ENCODE measurements at regions not wholly inside any gene's neighbourhood (a gene's known extent, or its start where the extent isn't known, plus 50 kb on each side); places are given as distances from the start of the nearest gene placed in this dataset.

GRCh38 chr3:178201714-178202113 is 334.5 kb upstream of the KCNMB2 start:
- Histone ChIP-seq H3K9me3 (ENCODE audit: insufficient read depth, low read depth, low read length) (no peaks in the 10 kb centered on the region), H3K9ac (ENCODE audit: low read depth, low read length, poor library complexity, severe bottlenecking) (no peak overlapping the region), H3K79me2 (ENCODE audit: insufficient read depth, low read length) (no peaks in the 10 kb centered on the region), H3K4me2 (ENCODE audit: low read depth, low read length, poor library complexity, severe bottlenecking) (no peak overlapping the region), H4K20me1 (ENCODE audit: insufficient read depth, low read length, poor library complexity, severe bottlenecking) (no peaks in the 10 kb centered on the region), H3K4me1 (ENCODE audit: insufficient read depth, low read length, poor library complexity, severe bottlenecking) (no peaks in the 10 kb centered on the region), H3F3A (ENCODE audit: low read depth) (no peaks in the 10 kb centered on the region), H3K27me3 (ENCODE audit: insufficient read depth, low read length, poor library complexity, severe bottlenecking) (no peaks in the 10 kb centered on the region), H3K9me2 (replicated peaks; ENCODE audit: low read depth, low read length) (no peaks in the 10 kb centered on the region), H2AFZ (ENCODE audit: low read length) (no peak overlapping the region), H3K36me3 (ENCODE audit: insufficient read depth, low read length) (no peaks in the 10 kb centered on the region), H3K4me3 (ENCODE audit: low read length, poor library complexity, severe bottlenecking) (no peak overlapping the region)
- no peak for TF ChIP-seq EZH2phosphoT487 (IDR thresholded peaks at IDR 0.05; ENCODE audit: borderline replicate concordance)
- TF ChIP-seq CTCF (conservative IDR thresholded peaks at IDR 0.05; ENCODE audit: low read length): no peak

GRCh38 chr3:178202194-178202593 is 334.0 kb upstream of the KCNMB2 start:
- H3K27me3 ChIP-seq (ENCODE audit: insufficient read depth, low read length, poor library complexity, severe bottlenecking): no peaks in the 10 kb centered on the region
- H3K9me3 ChIP-seq (ENCODE audit: insufficient read depth, low read depth, low read length): no peaks in the 10 kb centered on the region
- no peak overlapping the region for H2AFZ ChIP-seq (ENCODE audit: low read length)
- H4K20me1 ChIP-seq (ENCODE audit: insufficient read depth, low read length, poor library complexity, severe bottlenecking): no peaks in the 10 kb centered on the region
- H3K36me3 ChIP-seq (ENCODE audit: insufficient read depth, low read length): no peaks in the 10 kb centered on the region
- TF ChIP-seq EZH2phosphoT487 (IDR thresholded peaks at IDR 0.05; ENCODE audit: borderline replicate concordance) (no peak), CTCF (conservative IDR thresholded peaks at IDR 0.05; ENCODE audit: low read length) (no peak)
- no peaks in the 10 kb centered on the region for H3K4me1 ChIP-seq (ENCODE audit: insufficient read depth, low read length, poor library complexity, severe bottlenecking)
- no peak overlapping the region for H3K4me3 ChIP-seq (ENCODE audit: low read length, poor library complexity, severe bottlenecking)
- H3K9ac ChIP-seq (ENCODE audit: low read depth, low read length, poor library complexity, severe bottlenecking): no peak overlapping the region
- H3K9me2 ChIP-seq (replicated peaks; ENCODE audit: low read depth, low read length): no peaks in the 10 kb centered on the region
- H3K79me2 ChIP-seq (ENCODE audit: insufficient read depth, low read length): no peaks in the 10 kb centered on the region
- no peaks in the 10 kb centered on the region for H3F3A ChIP-seq (ENCODE audit: low read depth)
- H3K4me2 ChIP-seq (ENCODE audit: low read depth, low read length, poor library complexity, severe bottlenecking): no peak overlapping the region

- no peaks in the 10 kb centered on the region for H4K20me1 ChIP-seq (ENCODE audit: insufficient read depth, low read length, poor library complexity, severe bottlenecking)
- H3K9me2 ChIP-seq (replicated peaks; ENCODE audit: low read depth, low read length): no peaks in the 10 kb centered on the region
- H3K4me1 ChIP-seq (ENCODE audit: insufficient read depth, low read length, poor library complexity, severe bottlenecking): no peaks in the 10 kb centered on the region
- TF ChIP-seq EZH2phosphoT487 (IDR thresholded peaks at IDR 0.05; ENCODE audit: borderline replicate concordance) (no peak), CTCF (conservative IDR thresholded peaks at IDR 0.05; ENCODE audit: low read length) (no peak)
- no peak overlapping the region for H2AFZ ChIP-seq (ENCODE audit: low read length)
- no peak overlapping the region for H3K4me3 ChIP-seq (ENCODE audit: low read length, poor library complexity, severe bottlenecking)
- H3K79me2 ChIP-seq (ENCODE audit: insufficient read depth, low read length): no peaks in the 10 kb centered on the region
- no peaks in the 10 kb centered on the region for H3F3A ChIP-seq (ENCODE audit: low read depth)
- H3K27me3 ChIP-seq (ENCODE audit: insufficient read depth, low read length, poor library complexity, severe bottlenecking): no peaks in the 10 kb centered on the region
- no peak overlapping the region for H3K9ac ChIP-seq (ENCODE audit: low read depth, low read length, poor library complexity, severe bottlenecking)
- H3K36me3 ChIP-seq (ENCODE audit: insufficient read depth, low read length): no peaks in the 10 kb centered on the region
- H3K4me2 ChIP-seq (ENCODE audit: low read depth, low read length, poor library complexity, severe bottlenecking): no peak overlapping the region
- H3K9me3 ChIP-seq (ENCODE audit: insufficient read depth, low read depth, low read length): no peaks in the 10 kb centered on the region
Measured at GRCh38 chr3:178203165-178203564, 333.1 kb upstream of the KCNMB2 start.

Data from Loucy (cell line).